COLO668 (cell line): ENCODE measurements at regions not wholly inside any gene's neighbourhood (a gene's known extent, or its start where the extent isn't known, plus 50 kb on each side); places are given as distances from the start of the nearest gene placed in this dataset.

Source experiments
- DNase-seq: peaks from one replicate; lab custom pipeline; 2025; ENCODE audit not compliant: unreplicated experiment; lab: John Stamatoyannopoulos, UW

DNA sequence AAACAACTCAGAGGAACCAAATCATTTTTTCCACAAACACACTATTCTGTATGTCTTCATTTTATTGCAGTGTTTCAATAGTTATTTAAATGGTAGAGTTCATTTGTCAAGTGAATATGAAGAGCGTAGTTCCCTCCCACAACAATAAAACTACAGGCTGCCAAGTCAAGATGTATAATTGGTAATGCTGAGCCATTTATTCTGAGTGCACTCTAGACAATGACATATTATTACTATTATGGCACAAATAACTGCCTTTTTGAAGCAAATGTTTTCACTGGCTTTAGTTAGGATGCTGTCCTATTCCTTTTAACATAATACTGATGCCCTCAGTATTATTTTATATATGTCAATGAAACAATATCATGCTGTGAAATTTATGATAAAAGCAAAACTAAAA lies 102.7 kb upstream of the PCDH15 start:
- DNase-seq: no peak

DNA sequence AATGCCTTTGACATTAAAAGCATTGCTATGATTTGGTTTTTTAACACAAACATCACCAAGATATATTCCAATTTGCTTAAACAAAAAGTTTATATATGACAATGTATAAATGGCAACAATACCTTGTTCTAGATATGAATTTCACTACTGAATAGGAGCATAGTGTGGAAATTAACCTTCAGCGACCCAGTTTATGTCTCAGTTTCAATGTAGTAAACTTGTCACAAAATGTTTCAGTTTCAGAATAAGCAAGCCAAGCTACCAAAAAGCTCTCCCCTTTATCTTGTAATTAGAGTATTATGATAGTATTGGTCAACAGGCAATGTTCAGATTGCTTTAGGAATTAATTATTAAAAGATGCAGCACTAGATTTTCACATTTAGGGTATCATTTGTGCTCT lies 99.6 kb upstream of the PCDH15 start:
- no peak for DNase-seq

DNA sequence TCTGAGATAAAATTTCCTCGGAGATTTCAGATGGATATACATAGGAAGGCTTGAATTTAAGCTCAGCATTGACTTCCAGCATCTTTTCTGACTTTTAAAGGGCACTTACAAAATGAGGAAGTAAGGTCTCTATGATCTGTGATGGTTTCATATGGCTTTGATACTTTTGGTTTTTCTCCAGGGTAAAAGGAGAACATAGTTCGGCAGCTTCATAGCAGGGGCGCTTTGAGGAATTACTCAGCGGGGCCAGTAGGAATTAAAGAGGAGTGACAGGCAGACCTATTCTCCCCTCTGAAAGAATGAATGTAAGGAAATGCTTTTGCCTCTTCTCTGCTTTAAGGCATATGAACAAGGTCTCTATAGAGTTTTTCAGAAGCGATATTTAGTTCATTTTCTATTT lies 80.0 kb upstream of the PCDH15 start:
- DNase-seq: no peak

DNA sequence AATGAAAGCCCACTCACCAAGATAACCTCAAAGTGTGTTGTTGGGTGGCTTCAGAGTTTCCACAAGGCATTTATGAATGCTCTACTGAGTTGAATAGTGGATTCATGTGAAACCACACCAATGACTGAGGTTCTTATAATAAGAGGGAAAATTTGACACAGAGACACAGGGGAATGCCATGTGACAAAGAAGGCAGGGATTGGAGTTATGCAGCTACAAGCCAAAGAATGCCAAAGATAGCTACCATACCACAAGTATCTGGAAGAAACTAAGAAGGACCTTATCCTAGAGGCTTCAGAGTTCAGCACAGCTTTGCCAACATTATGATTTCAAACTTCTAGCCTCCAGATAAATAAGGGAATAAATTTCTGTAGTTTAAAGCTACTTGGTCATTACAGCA lies 68.0 kb upstream of the PCDH15 start:
- DNase-seq: no peak

DNA sequence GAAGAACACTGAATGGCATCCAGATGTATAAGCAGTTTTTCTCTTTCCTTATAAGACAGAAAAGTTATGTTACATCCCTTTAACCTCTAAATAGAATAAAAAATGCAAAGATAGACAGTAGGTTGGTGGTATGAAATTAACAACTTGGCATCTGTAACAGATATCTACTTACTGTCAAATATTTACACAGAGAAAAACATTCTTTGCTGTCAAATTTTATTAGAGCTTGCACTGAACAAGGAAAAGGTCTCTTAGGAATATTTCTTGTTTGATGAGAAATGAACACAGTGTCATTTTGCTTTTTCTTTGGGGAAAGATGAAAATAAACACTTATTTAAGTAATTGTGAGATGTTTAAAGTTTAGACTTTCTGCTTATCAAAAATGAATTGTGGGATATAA lies 65.6 kb upstream of the PCDH15 start:
- DNase-seq: no peak

DNA sequence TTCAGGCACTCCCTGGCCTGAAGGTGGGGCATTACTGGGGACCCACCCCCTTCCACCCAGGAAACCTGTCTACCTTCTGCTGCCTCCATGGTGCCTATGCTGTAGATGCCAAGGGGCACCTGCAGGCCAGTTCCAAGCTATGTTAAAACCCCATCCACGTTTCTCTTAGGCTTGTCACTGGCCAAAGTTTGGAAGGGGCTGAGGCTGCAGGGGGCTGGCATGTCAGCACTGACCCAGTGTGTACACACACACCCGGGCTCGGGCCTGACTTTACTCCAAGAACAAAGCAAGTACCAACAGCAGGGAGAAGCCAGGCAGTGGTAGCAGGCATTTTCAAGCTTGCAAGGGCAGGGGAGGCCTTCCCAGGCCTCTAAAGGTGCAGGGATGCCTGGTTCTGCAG lies 53.8 kb upstream of the PCDH15 start:
- no peak for DNase-seq

DNA sequence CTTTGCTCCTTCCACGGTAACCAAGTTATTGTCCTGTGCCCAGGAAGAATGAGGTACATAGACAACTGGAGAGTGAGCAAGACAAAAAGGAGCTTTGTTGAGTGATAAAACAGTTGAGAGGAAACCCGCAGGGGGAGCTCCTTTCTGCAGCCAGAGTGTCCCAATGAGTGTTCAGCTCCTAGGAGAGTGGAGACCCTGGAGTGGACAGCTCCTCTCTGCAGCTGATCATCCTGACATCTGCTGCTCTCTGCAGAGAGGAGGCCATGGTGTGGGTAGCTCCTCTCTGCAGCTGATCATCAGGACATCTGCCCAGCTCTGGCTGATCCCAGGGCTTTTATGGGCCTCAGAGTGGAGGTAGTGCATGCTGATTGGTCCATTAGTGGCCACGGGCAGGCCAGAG lies 53.4 kb upstream of the PCDH15 start:
- no peak for DNase-seq

DNA sequence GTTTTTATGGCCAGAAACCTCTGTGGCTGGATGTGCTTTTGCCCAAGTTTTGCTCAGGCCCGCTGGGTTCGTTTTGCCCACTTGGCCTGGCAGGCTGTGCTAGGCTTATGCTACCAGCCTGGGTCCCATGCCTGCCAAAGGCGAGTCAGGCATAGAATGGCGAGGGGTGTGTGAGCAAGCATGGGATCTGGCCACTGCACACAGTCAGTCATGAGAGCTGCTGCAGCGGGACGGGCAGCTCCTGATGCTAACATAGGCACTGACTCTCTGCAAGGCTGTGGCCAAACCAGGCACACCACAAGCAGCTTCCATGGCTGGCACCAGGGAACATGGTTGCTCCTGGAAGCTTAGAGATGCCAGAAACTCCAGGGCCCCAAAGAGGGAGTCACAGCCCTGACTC lies 52.9 kb upstream of the PCDH15 start:
- DNase-seq: no peak
